ENCODE measurements at regions not wholly inside any gene's neighbourhood (a gene's known extent, or its start where the extent isn't known, plus 50 kb on each side); places are given as distances from the start of the nearest gene placed in this dataset.
"Not testable (repeated sequence)": the region's sequence is repeated elsewhere in the genome, so short reads cannot be mapped to it uniquely, and the experiment has no call there.

- CTCF ChIA-PET = no interaction called here
- Mint-ChIP-seq H3K9me3 (no peaks in the 10 kb centered on the region), H3K27me3 (ENCODE audit: low read depth) (no peaks in the 10 kb centered on the region), H3K27ac (no peak overlapping the region), H3K36me3 (ENCODE audit: low read depth) (no peaks in the 10 kb centered on the region), H3K4me3 (no peak overlapping the region), H3K4me1 (ENCODE audit: low read depth) (no peaks in the 10 kb centered on the region)
- intact Hi-C loops (cut with micrococcal nuclease) = no loop called here
- DNase-seq = no peak
Measured at GRCh38 chr1:73033640-73034039, 751.3 kb upstream of the NEGR1 start.

GRCh38 chr1:73029571-73029970, 747.2 kb upstream of the NEGR1 start:
- Mint-ChIP-seq H3K4me1 (ENCODE audit: low read depth) (no peaks in the 10 kb centered on the region), H3K4me3 (no peak overlapping the region), H3K27me3 (ENCODE audit: low read depth) (no peaks in the 10 kb centered on the region), H3K36me3 (ENCODE audit: low read depth) (no peaks in the 10 kb centered on the region), H3K9me3 (no peaks in the 10 kb centered on the region), H3K27ac (no peak overlapping the region)
- CTCF ChIA-PET = no interaction called here
- intact Hi-C loops (cut with micrococcal nuclease) = no loop called here
- DNase-seq = no peak

DNA sequence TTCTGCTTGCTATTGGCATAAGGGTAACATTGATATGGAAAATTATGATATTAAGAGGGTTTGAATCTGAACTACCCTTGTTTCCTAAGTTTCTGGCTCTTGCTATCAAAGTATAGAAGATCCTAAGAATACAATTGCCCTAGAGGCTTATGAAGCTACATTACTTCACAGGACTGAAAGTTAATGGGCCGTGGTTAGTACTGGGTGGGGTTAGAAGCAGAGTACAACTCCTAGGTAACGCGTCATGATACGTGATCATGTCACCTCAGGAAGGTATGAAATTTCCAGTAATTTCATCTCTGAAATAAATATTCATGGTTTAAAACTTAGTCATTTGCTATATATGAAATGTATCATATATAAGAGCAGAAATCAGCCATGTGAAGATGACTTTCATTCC, 743.8 kb upstream of the NEGR1 start:
- H3K36me3 Mint-ChIP-seq (ENCODE audit: low read depth) = no peaks in the 10 kb centered on the region
- no peak overlapping the region for H3K4me3 Mint-ChIP-seq
- CTCF ChIA-PET = no interaction called here
- no peaks in the 10 kb centered on the region for H3K4me1 Mint-ChIP-seq (ENCODE audit: low read depth)
- H3K27me3 Mint-ChIP-seq (ENCODE audit: low read depth) = no peaks in the 10 kb centered on the region
- DNase-seq = no peak
- intact Hi-C loops (cut with micrococcal nuclease) = no loop called here
- no peaks in the 10 kb centered on the region for H3K9me3 Mint-ChIP-seq
- H3K27ac Mint-ChIP-seq = no peak overlapping the region

GRCh38 chr1:73009938-73010337, 727.6 kb upstream of the NEGR1 start:
- DNase-seq = no peak
- CTCF ChIA-PET = no interaction called here
- H3K27ac Mint-ChIP-seq = no peak overlapping the region
- H3K27me3 Mint-ChIP-seq (ENCODE audit: low read depth) = no peaks in the 10 kb centered on the region
- intact Hi-C loops (cut with micrococcal nuclease) = no loop called here
- no peaks in the 10 kb centered on the region for H3K4me1 Mint-ChIP-seq (ENCODE audit: low read depth)
- peaks cover 2% of the 10 kb centered on the region for H3K9me3 Mint-ChIP-seq
- H3K36me3 Mint-ChIP-seq (ENCODE audit: low read depth) = no peaks in the 10 kb centered on the region
- H3K4me3 Mint-ChIP-seq = no peak overlapping the region

- H3K36me3 Mint-ChIP-seq (ENCODE audit: low read depth) = no peaks in the 10 kb centered on the region
- intact Hi-C loops (cut with micrococcal nuclease) = no loop called here
- H3K4me1 Mint-ChIP-seq (ENCODE audit: low read depth) = no peaks in the 10 kb centered on the region
- CTCF ChIA-PET = no interaction called here
- H3K27ac Mint-ChIP-seq = no peak overlapping the region
- H3K27me3 Mint-ChIP-seq (ENCODE audit: low read depth) = no peaks in the 10 kb centered on the region
- H3K9me3 Mint-ChIP-seq = peaks cover 2% of the 10 kb centered on the region
- no peak for DNase-seq
- H3K4me3 Mint-ChIP-seq = no peak overlapping the region
Measured at GRCh38 chr1:73009311-73009710, 727.0 kb upstream of the NEGR1 start.

GRCh38 chr1:72997624-72998023, 715.3 kb upstream of the NEGR1 start:
- CTCF ChIA-PET = no interaction called here
- intact Hi-C loops (cut with micrococcal nuclease) = no loop called here
- H3K9me3 Mint-ChIP-seq = peaks cover 8% of the 10 kb centered on the region
- H3K27me3 Mint-ChIP-seq (ENCODE audit: low read depth) = no peaks in the 10 kb centered on the region
- H3K4me1 Mint-ChIP-seq (ENCODE audit: low read depth) = no peaks in the 10 kb centered on the region
- H3K4me3 Mint-ChIP-seq = no peak overlapping the region
- DNase-seq = no peak
- no peaks in the 10 kb centered on the region for H3K36me3 Mint-ChIP-seq (ENCODE audit: low read depth)
- H3K27ac Mint-ChIP-seq = no peak overlapping the region

- Mint-ChIP-seq H3K27me3 (ENCODE audit: low read depth) (no peaks in the 10 kb centered on the region), H3K4me3 (no peak overlapping the region), H3K27ac (no peak overlapping the region), H3K9me3 (peaks cover 8% of the 10 kb centered on the region), H3K36me3 (ENCODE audit: low read depth) (no peaks in the 10 kb centered on the region), H3K4me1 (ENCODE audit: low read depth) (no peaks in the 10 kb centered on the region)
- intact Hi-C loops (cut with micrococcal nuclease) = no loop called here
- no peak for DNase-seq
- CTCF ChIA-PET = no interaction called here
Measured at GRCh38 chr1:72997041-72997440, 714.7 kb upstream of the NEGR1 start.

GRCh38 chr1:72987871-72988270, 705.5 kb upstream of the NEGR1 start:
- H3K27ac Mint-ChIP-seq; H3K36me3 Mint-ChIP-seq (ENCODE audit: low read depth); H3K4me3 Mint-ChIP-seq; H3K4me1 Mint-ChIP-seq (ENCODE audit: low read depth); CTCF ChIA-PET; H3K27me3 Mint-ChIP-seq (ENCODE audit: low read depth); H3K9me3 Mint-ChIP-seq; DNase-seq; intact Hi-C loops (cut with micrococcal nuclease): not testable (repeated sequence)

DNA sequence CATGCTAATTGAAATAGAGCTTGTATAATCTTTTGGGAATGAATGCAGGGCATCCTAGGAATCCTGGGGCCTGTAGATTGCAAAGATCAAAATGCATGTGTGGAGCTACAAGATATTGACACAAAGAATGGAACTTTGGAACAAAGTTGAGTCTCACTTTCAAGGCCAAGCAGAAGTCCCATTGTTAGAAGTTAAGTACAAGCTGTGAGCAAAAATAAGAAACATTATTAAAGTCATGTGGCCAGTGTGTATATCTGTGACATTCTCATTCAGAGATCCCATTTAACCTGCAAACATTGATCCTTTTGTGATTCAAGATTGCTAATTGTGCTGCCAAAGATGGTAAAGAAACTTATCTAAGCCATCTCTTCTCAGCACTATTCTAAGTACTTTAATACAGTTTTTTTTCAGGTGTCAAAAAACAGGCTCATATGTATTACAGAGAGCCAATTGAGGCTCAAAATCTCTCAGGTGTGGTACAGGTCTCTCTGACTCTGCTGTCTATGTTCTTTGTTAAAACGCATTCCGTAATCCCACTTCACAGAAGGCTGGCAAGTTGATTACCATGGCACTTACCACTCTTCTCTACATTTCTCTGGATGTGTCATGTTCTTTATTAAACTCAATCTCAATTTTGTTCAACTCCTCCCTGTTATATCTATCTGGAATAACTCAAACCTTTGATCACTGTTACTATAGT, 704.4 kb upstream of the NEGR1 start:
- CTCF ChIA-PET = no interaction called here

GRCh38 chr1:72985024-72985423, 702.7 kb upstream of the NEGR1 start:
- H3K27me3 Mint-ChIP-seq (ENCODE audit: low read depth); intact Hi-C loops (cut with micrococcal nuclease); CTCF ChIA-PET; H3K4me1 Mint-ChIP-seq (ENCODE audit: low read depth); H3K36me3 Mint-ChIP-seq (ENCODE audit: low read depth); DNase-seq; H3K27ac Mint-ChIP-seq; H3K4me3 Mint-ChIP-seq: not testable (repeated sequence)
- H3K9me3 Mint-ChIP-seq = peaks cover 15% of the 10 kb centered on the region

More for the DNA sequence above, 704.4 kb upstream of the NEGR1 start:
- intact Hi-C loops (cut with micrococcal nuclease) = no loop called here
- Mint-ChIP-seq H3K9me3 (peaks cover 9% of the 10 kb centered on the region), H3K36me3 (ENCODE audit: low read depth) (no peaks in the 10 kb centered on the region), H3K27me3 (ENCODE audit: low read depth) (no peaks in the 10 kb centered on the region), H3K4me3 (no peak overlapping the region), H3K4me1 (ENCODE audit: low read depth) (no peaks in the 10 kb centered on the region), H3K27ac (no peak overlapping the region)
- DNase-seq = no peak

DNA sequence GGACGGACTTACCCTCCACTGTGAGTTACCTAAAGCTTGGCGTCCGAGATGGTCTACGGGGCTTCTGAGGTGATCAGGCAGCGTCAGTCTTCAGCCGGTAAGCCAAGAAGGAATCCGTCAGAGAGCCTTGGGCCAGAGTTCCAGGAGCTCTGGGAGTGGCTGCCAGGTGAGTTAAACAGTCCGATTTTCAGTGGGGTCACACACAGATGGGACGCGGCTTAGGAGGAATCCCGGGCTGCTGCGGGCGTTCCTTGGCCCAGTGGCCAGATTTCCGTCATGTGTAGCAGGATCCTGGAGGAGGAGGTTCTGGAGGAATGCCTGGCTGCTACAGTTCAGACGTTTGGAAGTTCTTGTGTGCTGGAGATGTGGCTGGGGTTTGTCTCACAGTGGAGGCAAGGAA, 700.7 kb upstream of the NEGR1 start:
- H3K27ac Mint-ChIP-seq; CTCF ChIA-PET; H3K27me3 Mint-ChIP-seq (ENCODE audit: low read depth); H3K4me1 Mint-ChIP-seq (ENCODE audit: low read depth); H3K36me3 Mint-ChIP-seq (ENCODE audit: low read depth); H3K4me3 Mint-ChIP-seq; DNase-seq; intact Hi-C loops (cut with micrococcal nuclease): not testable (repeated sequence)
- H3K9me3 Mint-ChIP-seq = peaks cover 12% of the 10 kb centered on the region

DNA sequence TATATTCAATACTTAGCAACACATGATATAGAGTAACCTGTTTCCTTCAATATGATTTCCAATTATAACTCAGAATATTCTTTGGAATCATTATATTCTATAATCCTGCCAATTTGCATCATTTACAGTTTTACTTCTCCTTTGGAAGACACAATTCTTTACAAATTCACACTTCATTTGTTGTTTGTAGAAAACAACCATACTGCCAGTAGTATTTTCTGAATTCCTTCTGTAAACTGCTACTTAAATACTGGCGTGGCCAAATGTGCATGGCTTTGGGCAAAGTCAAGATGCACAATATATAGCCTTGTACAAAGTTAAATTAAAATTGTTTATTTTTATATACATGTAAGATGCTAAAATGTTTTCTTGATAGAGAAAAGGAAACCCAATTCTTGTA, 687.1 kb upstream of the NEGR1 start:
- CTCF ChIA-PET = no interaction called here
- Mint-ChIP-seq H3K27ac (no peak overlapping the region), H3K36me3 (ENCODE audit: low read depth) (no peaks in the 10 kb centered on the region), H3K4me1 (ENCODE audit: low read depth) (no peaks in the 10 kb centered on the region), H3K27me3 (ENCODE audit: low read depth) (no peaks in the 10 kb centered on the region), H3K4me3 (no peak overlapping the region), H3K9me3 (peaks cover 10% of the 10 kb centered on the region)
- intact Hi-C loops (cut with micrococcal nuclease) = no loop called here
- no peak for DNase-seq

DNA sequence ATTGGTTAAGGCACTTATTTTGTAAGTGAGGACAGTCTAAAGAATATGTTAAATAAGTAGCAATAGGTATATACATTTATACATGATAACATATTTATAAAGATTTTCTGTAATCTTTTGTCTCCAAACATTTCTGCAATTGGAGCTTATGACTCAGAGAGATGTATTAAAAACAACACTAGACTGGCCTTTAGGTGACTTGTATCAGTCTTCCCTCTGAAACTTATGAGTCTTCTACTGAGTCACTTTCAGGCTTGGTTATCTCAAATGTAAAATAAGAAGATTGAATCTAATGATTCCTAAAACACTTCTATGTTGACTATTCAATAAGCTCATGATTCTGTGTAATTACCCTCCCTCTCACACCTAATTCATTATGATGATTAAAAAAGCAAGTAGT, 672.6 kb upstream of the NEGR1 start:
- Mint-ChIP-seq H3K9me3 (peaks cover 2% of the 10 kb centered on the region), H3K36me3 (ENCODE audit: low read depth) (no peaks in the 10 kb centered on the region), H3K27ac (no peak overlapping the region), H3K4me1 (ENCODE audit: low read depth) (no peaks in the 10 kb centered on the region), H3K4me3 (no peak overlapping the region), H3K27me3 (ENCODE audit: low read depth) (no peaks in the 10 kb centered on the region)
- CTCF ChIA-PET = interaction anchor here (0.5 to 0.6 kb wide), 2 partner anchors 29 to 61 kb away, joined by 3 read pairs; no protein-coding TSS in a partner anchor
- DNase-seq = no peak
- intact Hi-C loops (cut with micrococcal nuclease) = no loop called here

GRCh38 chr1:72950900-72951299, 668.6 kb upstream of the NEGR1 start:
- H3K27me3 Mint-ChIP-seq (ENCODE audit: low read depth); H3K4me1 Mint-ChIP-seq (ENCODE audit: low read depth); DNase-seq; H3K36me3 Mint-ChIP-seq (ENCODE audit: low read depth); intact Hi-C loops (cut with micrococcal nuclease); CTCF ChIA-PET; H3K27ac Mint-ChIP-seq; H3K4me3 Mint-ChIP-seq; H3K9me3 Mint-ChIP-seq: not testable (repeated sequence)

All from activated naive CD4-positive, alpha-beta T cell treated with anti-CD3 and anti-CD28 coated beads for 36 hours (primary cell).